ENCODE measurements at regions not wholly inside any gene's neighbourhood (a gene's known extent, or its start where the extent isn't known, plus 50 kb on each side); places are given as distances from the start of the nearest gene placed in this dataset.

GRCh38 chr3:124395584-124396338, 334.5 kb upstream of the UMPS start:
- DNase-seq (ENCODE audit: extremely low read depth, low read depth): no peak

GRCh38 chr3:124396339-124396950, 333.8 kb upstream of the UMPS start:
- no peak overlapping the region for H3K4me3 ChIP-seq (replicated peaks; ENCODE audit: low read depth, low read length)
- TF ChIP-seq CTCF (IDR thresholded peaks at IDR 0.05; ENCODE audit: low read depth, low read length, missing control alignments): no peak
- DNase-seq (ENCODE audit: extremely low read depth, low read depth): no peak

More at GRCh38 chr3:124395584-124396338, 334.5 kb upstream of the UMPS start:
- no peak for TF ChIP-seq CTCF (IDR thresholded peaks at IDR 0.05; ENCODE audit: low read depth, low read length, missing control alignments)
- H3K4me3 ChIP-seq (replicated peaks; ENCODE audit: low read depth, low read length): no peak overlapping the region

GRCh38 chr3:124397088-124397487, 333.2 kb upstream of the UMPS start:
- no peak for TF ChIP-seq CTCF (IDR thresholded peaks at IDR 0.05; ENCODE audit: low read depth, low read length, missing control alignments)
- H3K4me3 ChIP-seq (replicated peaks; ENCODE audit: low read depth, low read length): no peak overlapping the region
- DNase-seq (ENCODE audit: extremely low read depth, low read depth): no peak

- no peak for DNase-seq (ENCODE audit: extremely low read depth, low read depth)
- no peak overlapping the region for H3K4me3 ChIP-seq (replicated peaks; ENCODE audit: low read depth, low read length)
- TF ChIP-seq CTCF (IDR thresholded peaks at IDR 0.05; ENCODE audit: low read depth, low read length, missing control alignments): no peak
Observed at GRCh38 chr3:124398594-124398993, 331.7 kb upstream of the UMPS start.

- DNase-seq (ENCODE audit: extremely low read depth, low read depth): no peak
- no peak overlapping the region for H3K4me3 ChIP-seq (replicated peaks; ENCODE audit: low read depth, low read length)
- TF ChIP-seq CTCF (IDR thresholded peaks at IDR 0.05; ENCODE audit: low read depth, low read length, missing control alignments): no peak
Observed at GRCh38 chr3:124401843-124402242, 328.4 kb upstream of the UMPS start.

GRCh38 chr3:124402791-124403190, 327.5 kb upstream of the UMPS start:
- no peak for DNase-seq (ENCODE audit: extremely low read depth, low read depth)
- H3K4me3 ChIP-seq (replicated peaks; ENCODE audit: low read depth, low read length): no peak overlapping the region
- TF ChIP-seq CTCF (IDR thresholded peaks at IDR 0.05; ENCODE audit: low read depth, low read length, missing control alignments): no peak

Measured in HFF-Myc (cell line).